HG03558 (cell line): ENCODE measurements at regions not wholly inside any gene's neighbourhood (a gene's known extent, or its start where the extent isn't known, plus 50 kb on each side); places are given as distances from the start of the nearest gene placed in this dataset.
"Not testable (repeated sequence)": the region's sequence is repeated elsewhere in the genome, so short reads cannot be mapped to it uniquely, and the experiment has no call there.

Experiments
- ATAC-seq: cut with Tn5 transposase; IDR thresholded peaks from one replicate; pipeline ENCODE4 v1.9.1; 2021; ENCODE audit warnings: moderate number of reproducible peaks; ENCODE audit not compliant: unreplicated experiment; ENCODE audit errors: extremely low read depth

DNA sequence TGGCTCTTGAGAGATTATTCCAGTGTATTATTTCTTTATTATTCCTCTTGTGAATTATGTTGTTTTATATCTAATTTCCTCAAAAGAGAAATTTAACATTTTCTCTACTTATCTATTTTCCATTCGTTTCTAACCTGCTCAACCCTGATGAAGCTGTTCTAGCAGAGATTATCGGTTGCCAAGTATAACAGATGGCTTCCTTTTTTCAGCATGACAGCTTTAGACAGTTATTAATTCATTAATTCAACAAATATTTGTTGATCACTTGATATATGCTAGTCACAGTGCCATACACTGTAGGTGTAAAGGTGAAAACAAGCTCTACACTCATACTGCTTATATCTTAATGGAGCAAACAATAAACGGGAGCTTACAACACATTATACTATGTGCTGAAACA, 137.9 kb upstream of the UBE2E3 start:
- ATAC-seq: no peak

DNA sequence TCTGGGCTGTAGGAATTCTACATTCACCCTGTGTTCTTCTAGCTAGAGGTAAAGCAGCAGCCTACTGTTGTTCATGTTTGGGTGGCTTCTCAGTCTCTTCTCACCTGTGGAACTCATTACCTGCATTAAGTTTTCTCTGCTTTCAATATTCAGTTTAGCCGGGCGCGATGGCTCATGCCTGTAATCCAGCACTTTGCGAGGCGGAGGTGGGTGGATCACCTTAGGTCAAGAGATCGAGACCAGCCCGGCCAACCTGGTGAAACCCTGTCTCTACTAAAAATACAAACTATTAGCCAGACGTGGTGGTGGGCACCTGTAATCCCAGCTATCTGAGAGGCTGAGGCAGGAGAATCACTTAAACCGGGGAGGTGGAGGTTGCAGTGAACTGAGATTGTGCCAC, 139.8 kb upstream of the UBE2E3 start:
- no peak for ATAC-seq

DNA sequence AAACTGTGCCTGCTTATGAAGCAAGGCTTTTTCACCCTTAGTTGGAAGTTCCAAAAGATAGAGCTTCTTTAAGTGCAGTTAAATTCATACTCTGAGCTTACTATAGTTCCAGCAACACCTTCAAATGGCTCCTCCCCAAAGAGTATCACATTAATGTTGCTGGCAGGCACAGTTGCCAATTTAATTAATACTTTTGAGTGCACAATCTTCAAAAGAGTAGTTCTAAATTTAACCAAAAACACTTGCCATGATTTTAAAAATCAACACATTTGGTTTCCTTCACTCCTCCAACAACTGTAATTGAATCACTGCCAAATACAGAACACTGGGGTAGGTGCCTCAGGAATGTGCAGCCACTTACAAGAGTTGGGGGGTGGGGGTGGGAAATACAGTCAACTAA, 150.6 kb upstream of the UBE2E3 start:
- no peak for ATAC-seq

DNA sequence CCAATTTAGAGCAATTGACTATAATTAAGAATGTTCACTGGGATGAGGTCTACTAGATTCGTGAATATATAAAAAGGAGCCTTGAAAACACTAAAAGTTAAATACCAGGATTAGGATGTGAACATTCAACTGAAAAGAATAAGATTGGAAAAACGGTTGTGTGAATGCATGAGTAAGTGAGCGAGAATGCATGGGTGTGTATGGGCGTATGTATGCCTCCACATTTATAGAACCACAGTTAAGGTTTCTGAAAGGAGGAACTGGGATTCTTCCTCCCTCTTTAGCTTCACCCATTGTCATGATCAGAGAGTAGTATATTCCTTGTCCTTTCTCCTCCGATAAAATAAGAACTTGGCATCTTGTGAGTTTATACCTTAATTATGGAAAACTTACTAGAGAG, 151.1 kb upstream of the UBE2E3 start:
- no peak for ATAC-seq

DNA sequence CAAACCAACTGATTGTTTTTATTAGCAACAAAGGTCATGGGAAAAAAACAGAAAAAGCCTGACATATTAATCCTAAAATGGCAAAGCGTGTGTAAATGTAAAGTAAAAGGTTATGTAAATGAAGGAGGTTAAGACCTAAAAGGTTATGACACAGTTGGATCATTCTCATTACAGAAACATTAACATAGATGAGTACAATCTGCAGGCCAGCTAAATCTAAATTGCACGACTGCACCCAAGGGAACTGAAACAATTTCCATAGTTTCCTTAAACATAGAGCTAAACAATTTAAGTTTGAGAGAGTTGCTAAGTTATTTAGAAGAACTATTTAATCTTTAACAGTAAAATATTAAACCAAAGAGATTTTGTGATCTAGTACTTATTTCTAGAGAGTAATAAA, 151.6 kb upstream of the UBE2E3 start:
- no peak for ATAC-seq

DNA sequence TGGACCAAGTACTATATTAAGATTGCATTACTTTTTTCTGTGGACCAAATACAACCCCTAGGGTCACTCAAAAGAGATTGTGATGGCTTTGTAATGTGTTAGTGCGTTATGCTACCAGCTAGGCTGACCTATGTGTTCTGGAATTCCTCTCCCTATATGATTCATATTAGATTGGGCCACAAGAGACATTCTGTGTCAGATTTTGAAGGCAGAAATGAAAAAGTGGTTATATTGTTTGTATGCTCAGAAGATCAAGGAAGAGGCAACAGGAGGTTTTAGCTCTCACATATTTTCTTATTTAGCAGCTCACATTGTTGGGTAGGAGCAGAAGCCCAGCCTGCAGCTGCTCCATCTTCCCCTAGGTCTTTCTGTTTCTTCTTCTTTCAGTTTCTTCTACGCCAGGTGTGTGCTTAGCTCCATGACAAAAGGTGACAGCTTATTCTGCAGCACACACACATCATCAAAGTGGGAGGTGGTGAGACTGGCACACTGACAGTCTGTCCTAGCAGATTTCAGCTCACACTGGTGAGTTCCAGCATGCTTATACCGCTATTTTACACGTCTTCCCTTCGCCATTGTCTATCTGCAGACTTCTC, 156.8 kb upstream of the UBE2E3 start:
- ATAC-seq: no peak

DNA sequence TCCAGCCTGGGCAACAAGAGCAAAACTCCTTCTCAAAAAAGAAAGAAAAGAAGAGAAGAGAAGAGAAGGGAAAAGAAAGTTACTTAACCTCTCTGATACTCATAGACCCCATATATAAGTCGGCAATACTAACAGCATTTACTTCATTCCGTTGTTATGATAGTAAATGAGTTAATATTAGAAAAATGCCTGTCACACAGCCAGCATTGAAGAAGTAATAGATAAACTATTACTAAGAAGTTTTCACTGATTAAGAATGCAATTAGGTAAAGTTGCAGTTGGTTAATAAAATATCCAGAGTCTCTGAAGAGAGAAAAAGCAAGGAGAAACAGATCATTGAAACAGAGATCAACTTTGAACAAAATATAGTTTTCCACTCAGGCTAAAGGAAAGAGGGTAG, 161.3 kb upstream of the UBE2E3 start:
- no peak for ATAC-seq

DNA sequence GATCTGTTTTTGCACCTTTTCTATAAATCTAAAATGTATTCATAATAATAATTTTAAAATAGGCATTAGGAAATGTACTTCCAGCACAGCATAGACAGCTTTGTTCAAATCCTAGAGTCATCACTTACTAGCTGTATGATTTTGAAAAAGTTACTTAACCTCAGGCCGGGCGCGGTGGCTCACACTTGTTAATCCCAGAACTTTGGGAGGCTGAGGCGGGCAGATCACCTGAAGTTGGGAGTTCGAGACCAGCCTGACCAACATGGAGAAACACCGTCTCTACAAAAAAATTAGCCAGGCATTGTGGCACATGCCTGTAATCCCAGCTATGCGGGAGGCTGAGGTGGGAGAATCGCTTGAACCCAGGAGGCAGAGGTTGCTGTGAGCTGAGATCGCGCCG, 161.7 kb upstream of the UBE2E3 start:
- not testable (repeated sequence) for ATAC-seq

DNA sequence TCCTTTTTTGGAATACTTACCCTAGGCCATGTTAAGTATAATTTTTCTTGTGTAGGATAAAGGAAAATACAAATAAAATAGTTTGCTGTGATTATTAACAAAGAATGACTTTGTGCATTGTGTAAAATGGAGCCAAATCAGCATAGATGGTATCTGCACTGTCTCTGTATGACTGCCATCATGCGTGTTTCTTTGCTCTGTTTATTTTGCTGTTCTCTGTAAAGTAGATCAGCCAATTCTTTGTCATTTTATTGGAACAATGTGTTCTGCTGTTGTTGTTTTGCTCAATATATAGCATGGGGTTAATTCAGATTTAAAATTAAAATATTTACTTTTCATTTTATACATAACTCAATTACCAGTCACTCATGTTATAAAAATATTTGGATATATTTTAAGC, 181.3 kb upstream of the UBE2E3 start:
- ATAC-seq: no peak

DNA sequence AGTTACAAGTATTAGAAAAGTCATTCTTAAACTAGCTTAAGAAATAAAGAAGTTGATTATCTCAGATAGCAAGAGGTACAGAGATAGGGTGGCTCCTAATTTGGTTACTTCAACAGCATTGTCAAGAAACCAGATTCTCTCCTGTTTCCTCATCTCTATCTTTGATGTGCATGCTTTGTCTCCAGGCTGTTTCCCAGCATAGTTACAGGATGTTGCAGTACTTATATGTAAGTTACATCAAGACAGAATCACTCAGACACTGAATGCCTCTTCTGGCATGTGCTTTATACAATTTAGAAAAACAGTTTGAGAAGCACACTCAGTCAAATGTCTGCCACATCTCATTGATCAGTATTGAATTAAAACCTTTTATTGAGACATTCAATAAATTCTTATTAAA, 189.5 kb upstream of the UBE2E3 start:
- ATAC-seq: no peak

DNA sequence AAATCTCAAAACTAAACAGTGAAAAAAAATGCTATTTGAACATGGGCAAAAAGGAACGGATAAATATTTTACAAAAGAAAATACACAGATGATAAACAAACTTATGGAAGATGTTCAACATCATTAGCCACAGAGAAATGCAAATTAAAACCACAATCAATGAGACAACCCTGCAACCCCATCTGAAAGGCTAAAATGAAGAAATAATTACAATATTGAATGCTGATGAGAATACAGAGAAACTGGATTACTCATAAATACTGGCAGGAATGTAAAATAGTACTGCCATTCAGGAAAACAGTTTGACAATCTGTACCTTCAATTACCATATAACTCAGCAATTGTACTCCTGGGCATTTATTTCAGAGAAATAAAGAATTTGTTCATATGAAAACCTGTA, 193.1 kb upstream of the UBE2E3 start:
- no peak for ATAC-seq

DNA sequence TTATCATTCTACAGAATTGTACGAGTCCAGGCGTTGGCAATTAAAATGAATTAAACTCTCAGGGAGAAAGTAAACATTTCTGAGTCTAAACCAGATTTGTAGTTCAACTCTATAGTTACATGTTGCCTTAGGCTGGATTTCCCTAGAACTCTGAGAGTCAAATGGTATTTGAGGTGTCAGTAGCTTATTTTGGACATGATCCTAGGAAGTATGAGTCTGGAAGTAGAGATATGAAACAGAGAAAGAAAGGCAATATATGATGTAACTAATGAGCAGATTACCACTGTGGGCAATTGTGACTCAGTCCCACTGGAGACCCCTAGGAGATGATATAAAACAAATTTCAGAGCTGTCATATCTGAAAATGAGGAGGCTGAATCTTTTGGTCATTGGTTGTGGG, 199.1 kb upstream of the UBE2E3 start:
- ATAC-seq: no peak

DNA sequence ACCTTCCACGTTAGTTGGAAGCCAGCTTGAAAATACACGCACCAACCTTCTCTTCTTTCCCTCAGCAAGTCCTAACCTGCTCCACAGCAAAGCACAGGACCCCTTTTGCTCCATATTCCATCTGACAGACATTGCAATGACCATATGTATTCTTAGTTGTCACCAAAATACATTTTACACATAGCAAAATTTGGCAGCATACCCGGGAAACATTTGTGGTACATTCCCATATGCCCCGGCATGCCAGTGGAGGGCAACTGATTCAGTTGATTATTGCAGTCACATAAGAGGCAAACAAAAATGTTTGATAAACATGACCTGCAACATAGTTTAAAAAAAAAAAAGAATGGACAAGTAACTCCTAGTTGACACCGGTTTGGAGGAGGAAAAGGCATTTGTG, 202.1 kb upstream of the UBE2E3 start:
- ATAC-seq: no peak

DNA sequence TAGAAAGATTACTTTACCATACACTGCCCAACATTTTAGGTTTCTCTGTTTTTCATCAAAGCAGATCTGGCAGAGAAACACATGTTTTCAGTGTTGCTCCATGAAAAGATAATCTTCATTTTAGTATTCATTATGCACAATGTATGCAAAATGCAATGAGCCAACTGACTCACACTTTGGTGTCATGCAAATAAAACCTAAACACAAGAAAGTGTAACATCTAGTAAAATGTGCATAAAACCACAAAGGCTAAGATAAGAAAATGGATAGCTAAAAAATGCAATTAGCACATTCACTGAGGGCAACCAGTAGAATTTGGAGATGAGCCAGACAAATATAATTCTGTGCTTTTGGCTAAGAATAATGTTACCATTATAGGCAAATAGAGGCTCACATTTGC, 203.5 kb upstream of the UBE2E3 start:
- ATAC-seq: no peak

DNA sequence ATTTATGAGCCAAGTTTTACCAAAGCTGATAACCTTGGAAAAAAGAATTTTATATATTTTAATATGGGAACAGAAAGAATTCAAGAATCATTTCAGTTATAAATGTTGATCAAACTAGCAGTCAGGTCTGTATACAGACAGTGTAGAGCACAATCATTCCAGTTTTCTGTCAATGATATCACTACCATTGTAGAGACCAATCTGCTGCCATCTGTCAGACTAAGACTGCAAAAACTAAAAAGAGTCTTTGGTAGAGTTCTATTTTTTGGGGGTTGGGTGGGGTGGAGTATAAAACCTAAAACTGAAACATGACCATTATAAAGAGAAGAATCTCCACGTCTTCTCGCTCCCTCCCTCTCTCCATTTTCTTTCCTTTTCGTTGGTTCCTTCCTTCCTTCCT, 204.7 kb upstream of the UBE2E3 start:
- ATAC-seq: no peak

DNA sequence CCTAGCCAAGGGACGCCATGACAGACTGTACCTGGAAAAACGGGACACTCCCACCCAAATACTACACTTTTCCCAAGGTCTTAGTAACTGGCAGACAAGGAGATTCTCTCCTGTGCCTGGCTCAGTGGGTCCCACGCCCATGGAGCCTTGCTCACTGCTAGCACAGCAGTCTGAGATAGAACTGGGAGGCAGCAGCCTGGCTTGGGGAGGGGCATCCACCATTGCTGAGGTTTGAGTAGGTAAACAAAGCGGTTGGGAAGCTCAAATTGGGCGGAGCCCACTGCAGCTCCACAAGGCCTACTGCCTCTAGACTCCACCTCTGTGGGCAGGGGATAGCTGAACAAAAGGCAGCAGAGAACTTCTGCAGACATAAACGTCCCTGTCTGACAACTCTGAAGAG, 215.1 kb upstream of the UBE2E3 start:
- ATAC-seq: not testable (repeated sequence)

DNA sequence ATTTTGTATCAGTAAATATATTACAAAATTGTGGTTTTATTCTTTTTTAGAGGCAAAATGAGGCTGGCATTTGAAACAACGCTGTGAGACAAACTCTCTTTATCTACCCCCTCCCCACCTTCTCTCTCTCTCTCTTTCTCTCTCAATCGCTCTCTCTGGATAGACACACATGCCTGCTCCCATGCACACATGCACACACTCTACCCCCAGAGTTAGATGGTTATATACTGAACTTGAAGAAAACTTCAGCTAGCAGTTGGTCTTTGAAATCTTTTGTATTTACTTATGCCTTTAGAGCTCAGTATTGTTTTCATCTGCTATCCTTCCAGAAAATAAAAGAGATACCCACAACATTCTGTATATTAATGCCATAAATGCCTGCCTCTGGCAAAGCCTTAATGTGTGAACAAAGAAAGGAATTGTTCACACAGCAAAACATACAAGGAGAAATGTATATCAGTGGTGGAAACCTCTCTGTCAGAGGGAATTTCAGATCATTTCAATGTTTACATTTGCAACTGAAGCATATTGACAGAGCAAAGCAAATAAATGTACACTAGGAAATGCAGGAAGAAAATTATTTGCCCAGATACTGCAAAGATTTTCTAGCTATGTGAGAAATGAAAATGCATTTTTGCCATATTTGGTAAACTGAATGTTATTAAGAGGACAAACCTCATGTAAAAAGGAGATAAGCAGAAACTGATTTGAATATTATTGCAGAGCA, 217.0 kb upstream of the UBE2E3 start:
- ATAC-seq: no peak

DNA sequence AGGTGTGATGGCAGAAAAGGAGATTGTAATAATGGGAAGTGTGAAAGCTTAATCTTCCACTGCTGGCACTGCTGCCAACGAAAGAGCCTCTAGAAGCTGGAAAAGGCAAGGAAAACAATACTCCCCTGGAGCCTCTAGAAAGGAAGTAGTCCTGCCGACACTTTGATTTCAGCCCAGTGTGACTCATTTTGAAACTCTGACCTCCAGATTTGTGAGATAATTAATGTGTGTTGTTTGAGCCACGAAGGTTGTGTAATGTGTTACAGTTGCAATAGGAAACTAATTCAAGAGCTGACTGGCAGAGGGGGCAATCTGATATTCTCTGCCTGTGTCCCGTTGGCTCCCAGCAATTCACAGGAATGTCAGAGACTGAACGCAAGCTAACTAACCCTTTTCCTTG, 219.2 kb upstream of the UBE2E3 start:
- ATAC-seq: no peak

DNA sequence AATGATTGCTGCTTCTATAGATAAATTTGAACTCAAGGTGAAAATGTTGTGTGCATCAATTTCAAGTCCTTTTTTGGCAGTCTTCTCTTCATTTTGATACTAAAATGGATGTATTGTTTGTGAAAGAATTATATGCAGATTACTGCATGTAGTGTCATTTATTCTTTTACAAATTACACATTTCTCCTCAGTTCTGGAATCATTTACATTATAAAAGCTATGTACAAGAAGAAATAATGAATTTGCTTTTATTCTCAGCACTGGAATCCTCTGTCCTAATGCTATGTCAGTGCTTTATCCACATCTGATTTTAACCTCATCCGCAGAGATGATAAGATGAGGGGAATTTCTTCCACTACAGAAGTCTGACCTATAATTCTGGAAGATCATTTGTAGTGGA, 220.8 kb upstream of the UBE2E3 start:
- no peak for ATAC-seq

DNA sequence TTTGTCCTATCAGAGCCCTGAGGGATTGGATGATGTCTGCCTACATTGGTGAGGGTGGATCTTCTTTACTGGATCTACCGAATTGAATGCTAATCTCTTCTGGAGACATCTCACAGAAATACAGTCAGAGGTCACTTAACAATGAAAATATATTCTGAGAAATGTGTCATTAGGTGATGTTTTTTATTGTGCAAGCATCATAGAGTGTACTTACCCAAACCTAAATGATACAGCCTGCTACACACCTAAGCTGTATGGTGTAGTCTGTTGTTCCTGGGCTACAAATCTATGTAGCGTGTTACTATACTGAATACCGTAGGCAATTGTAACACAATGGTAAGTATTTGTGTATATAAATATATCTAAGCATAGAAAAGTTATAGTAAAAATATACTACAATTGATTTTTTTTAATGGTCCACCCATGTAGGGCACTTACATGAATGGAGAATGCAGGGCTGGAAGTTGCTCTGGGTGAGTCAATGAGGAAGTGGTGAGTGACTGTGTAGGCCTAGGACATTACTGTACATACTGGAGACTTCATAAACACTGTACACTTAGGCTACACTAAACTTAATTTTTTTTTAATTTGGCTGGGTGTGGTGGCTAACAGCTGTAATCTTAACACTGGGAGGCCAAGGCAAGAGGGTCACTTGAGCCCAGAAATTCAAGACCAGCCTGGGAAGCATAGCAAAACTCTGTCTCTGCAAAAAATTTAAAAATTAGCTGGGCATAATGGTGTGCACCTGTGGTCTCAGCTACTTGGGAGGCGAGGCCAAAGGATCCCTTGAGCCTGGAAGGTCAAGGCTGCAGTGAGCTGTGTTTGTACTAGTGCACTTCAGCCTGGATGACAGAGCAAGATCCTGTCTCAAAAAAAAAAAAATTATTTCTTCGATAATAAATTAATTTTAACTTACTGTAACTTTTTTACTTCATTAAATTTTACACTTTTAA, 226.3 kb upstream of the UBE2E3 start:
- no peak for ATAC-seq

DNA sequence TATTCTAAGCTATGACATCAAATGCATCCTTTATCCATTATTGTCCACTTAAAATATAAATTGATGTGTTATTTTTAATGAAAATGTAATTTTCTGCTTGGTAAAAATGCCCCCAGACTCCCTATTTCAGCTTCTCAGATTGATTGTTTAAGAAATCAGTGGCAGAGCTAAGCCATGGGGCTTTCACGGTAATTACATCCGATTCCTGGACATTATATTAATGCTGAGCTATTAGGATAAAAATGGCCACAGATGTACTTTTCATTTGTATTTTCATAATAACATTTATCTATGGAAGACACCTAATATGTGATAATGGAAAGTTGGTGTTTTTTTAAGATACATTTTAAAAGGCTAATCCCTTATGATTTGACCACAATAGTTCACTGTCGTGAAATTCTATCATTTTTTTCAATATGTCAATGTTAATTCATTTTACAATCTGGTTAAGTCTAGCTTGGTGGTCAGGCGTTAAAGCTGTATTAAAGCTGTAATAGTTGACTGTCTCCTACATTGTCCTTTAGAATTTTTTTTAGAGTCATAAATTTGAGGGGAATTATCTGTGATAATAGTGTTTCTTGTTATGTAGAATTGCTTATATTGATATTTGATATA, 229.0 kb upstream of the UBE2E3 start:
- ATAC-seq: no peak
